Endodermal cell (in vitro differentiated cells): ENCODE measurements at regions not wholly inside any gene's neighbourhood (a gene's known extent, or its start where the extent isn't known, plus 50 kb on each side); places are given as distances from the start of the nearest gene placed in this dataset.
"Not testable (repeated sequence)": the region's sequence is repeated elsewhere in the genome, so short reads cannot be mapped to it uniquely, and the experiment has no call there.

Experiments
- DNase-seq: peaks from one replicate; pipeline ENCODE4 v3.0.0-alpha.2; 2017
- H3K27ac ChIP-seq: 2 replicates; pipeline ENCODE4 v1.5.1; 2013; ENCODE audit warnings: mild to moderate bottlenecking, low read depth, low read length, moderate library complexity
- H3K27me3 ChIP-seq: 2 replicates; pipeline ENCODE4 v1.6.1; 2013; ENCODE audit warnings: mild to moderate bottlenecking, low read length, moderate library complexity; ENCODE audit not compliant: insufficient read depth, control insufficient read depth, poor library complexity, severe bottlenecking
- H3K36me3 ChIP-seq: 2 replicates; pipeline ENCODE4 v1.7.0; 2013; ENCODE audit warnings: mild to moderate bottlenecking, low read length, moderate library complexity; ENCODE audit not compliant: control insufficient read depth, insufficient read depth
- H3K4me1 ChIP-seq: one replicate; pipeline ENCODE4 v1.7.0; 2013; ENCODE audit warnings: low read length; ENCODE audit not compliant: control insufficient read depth, insufficient read depth
- H3K4me3 ChIP-seq: 2 replicates; pipeline ENCODE4 v1.5.1; 2013; ENCODE audit warnings: mild to moderate bottlenecking, low read length, moderate library complexity
- H3K9ac ChIP-seq: 2 replicates; pipeline ENCODE4 v1.6.1; 2013; ENCODE audit warnings: mild to moderate bottlenecking, low read length, moderate library complexity; ENCODE audit not compliant: poor library complexity, severe bottlenecking; ENCODE audit errors: extremely low read depth
- H3K9me3 ChIP-seq: 2 replicates; pipeline ENCODE4 v1.6.1; 2013; ENCODE audit warnings: mild to moderate bottlenecking, low read length, moderate library complexity; ENCODE audit not compliant: control insufficient read depth
- H3K27ac Mint-ChIP-seq: 2 replicates; pipeline ENCODE4 v1.8.0; 2020; ENCODE audit warnings: mixed read lengths
- H3K27me3 Mint-ChIP-seq: 2 replicates; pipeline ENCODE4 v1.8.0; 2021; ENCODE audit warnings: mild to moderate bottlenecking, mixed read lengths; ENCODE audit not compliant: insufficient read depth
- H3K36me3 Mint-ChIP-seq: 2 replicates; pipeline ENCODE4 v1.8.0; 2020; ENCODE audit warnings: low read depth, mixed read lengths
- H3K4me1 Mint-ChIP-seq: 2 replicates; pipeline ENCODE4 v1.8.0; 2020; ENCODE audit warnings: mixed read lengths
- H3K4me3 Mint-ChIP-seq: 2 replicates; pipeline ENCODE4 v1.8.0; 2020; ENCODE audit warnings: mild to moderate bottlenecking, moderate library complexity, mixed read lengths
- H3K9me3 Mint-ChIP-seq: 2 replicates; pipeline ENCODE4 v1.8.0; 2020; ENCODE audit warnings: mild to moderate bottlenecking, mixed read lengths
- WGBS, 2 experiments: methylation state at CpG; one replicate each; pipeline versions ENCODE4 v1.1.5 to v1.1.7; 2013; ENCODE audit warnings: missing lambda C conversion rate in 2 of 2, mixed read lengths in 1 of 2; ENCODE audit not compliant: insufficient coverage in 1 of 2, insufficient read length in 1 of 2; 5-methylcytosine and 5-hydroxymethylcytosine counted together
- TF ChIP-seq, protein P1 (sequence below): fragments of 200-600 bp; sonication (generic); conservative IDR thresholded peaks from 2 replicates; pipeline ENCODE4 v1.5.0; 2021; ENCODE audit warnings: antibody characterized with exemption, mild to moderate bottlenecking

DNA sequence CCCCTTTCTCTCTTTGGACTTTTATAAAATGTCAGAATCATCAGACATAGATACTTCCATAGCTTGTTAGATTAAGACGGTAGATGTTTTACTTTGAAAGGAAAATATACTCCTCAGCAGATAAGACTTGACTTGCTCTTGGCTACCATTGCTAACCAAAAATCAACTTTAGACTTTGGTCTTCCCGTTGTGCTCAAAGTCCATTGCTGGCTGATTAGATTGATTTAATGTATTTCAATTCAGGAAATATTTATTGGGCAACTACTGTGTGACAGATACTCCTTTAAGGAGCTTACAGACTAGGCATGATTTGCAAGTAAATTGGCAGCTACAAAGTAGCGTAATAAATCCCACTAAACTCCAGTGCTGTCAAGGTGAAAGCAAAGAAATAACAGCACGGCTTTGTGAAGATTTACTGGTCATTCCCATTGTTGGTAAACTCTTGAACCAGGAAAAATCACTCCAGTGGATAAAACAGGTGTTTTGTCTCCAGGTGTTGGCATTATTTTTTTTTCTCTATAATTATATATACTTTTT is 95.7 kb upstream of the ARMC3 start:
- 93 to 94% methylated on average over 3 to 4 of the region's 4 CpGs for WGBS, 2 experiments
- Mint-ChIP-seq H3K9me3 (no peaks in the 10 kb centered on the region), H3K4me3 (no peak overlapping the region), H3K27ac (no peak overlapping the region), H3K4me1 (no peaks in the 10 kb centered on the region), H3K27me3 (no peaks in the 10 kb centered on the region), H3K36me3 (no peaks in the 10 kb centered on the region)
- Histone ChIP-seq H3K27me3 (no peaks in the 10 kb centered on the region), H3K36me3 (no peaks in the 10 kb centered on the region), H3K27ac (no peak overlapping the region), H3K4me1 (no peaks in the 10 kb centered on the region), H3K9ac (no peak overlapping the region), H3K4me3 (no peak overlapping the region), H3K9me3 (no peaks in the 10 kb centered on the region)
- TF ChIP-seq, protein P1, sequence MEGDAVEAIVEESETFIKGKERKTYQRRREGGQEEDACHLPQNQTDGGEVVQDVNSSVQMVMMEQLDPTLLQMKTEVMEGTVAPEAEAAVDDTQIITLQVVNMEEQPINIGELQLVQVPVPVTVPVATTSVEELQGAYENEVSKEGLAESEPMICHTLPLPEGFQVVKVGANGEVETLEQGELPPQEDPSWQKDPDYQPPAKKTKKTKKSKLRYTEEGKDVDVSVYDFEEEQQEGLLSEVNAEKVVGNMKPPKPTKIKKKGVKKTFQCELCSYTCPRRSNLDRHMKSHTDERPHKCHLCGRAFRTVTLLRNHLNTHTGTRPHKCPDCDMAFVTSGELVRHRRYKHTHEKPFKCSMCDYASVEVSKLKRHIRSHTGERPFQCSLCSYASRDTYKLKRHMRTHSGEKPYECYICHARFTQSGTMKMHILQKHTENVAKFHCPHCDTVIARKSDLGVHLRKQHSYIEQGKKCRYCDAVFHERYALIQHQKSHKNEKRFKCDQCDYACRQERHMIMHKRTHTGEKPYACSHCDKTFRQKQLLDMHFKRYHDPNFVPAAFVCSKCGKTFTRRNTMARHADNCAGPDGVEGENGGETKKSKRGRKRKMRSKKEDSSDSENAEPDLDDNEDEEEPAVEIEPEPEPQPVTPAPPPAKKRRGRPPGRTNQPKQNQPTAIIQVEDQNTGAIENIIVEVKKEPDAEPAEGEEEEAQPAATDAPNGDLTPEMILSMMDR: no peak
- DNase-seq: no peak

DNA sequence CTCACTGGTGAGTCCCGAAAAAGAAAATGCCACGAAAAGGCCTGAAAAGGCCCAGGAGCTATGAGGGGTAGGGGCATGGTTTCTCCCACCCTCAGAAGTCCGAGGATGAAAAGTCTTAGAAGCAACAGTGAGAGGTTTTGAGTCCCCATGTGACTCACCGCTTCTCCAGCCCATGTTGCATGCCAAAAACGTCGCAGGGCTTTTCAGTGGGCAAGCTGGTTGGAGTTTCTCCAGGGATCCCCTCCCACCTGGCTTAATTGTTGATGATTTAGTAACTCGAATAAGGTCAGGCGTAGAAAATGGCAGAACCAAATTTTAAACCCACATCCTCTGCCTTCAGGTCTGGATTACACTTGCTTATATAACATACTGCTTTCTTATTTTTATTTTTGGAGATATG is 96.3 kb upstream of the ARMC3 start:
- no peaks in the 10 kb centered on the region for H3K4me1 Mint-ChIP-seq
- no peak overlapping the region for H3K9ac ChIP-seq
- no peaks in the 10 kb centered on the region for H3K36me3 Mint-ChIP-seq
- H3K27me3 ChIP-seq: no peaks in the 10 kb centered on the region
- WGBS, 2 experiments: 88 to 90% methylated on average over 7 to 8 of the region's 8 CpGs
- H3K4me3 Mint-ChIP-seq: no peak overlapping the region
- H3K9me3 ChIP-seq: no peaks in the 10 kb centered on the region
- no peaks in the 10 kb centered on the region for H3K9me3 Mint-ChIP-seq
- DNase-seq: no peak
- no peak overlapping the region for H3K27ac Mint-ChIP-seq
- H3K4me1 ChIP-seq: no peaks in the 10 kb centered on the region
- no peaks in the 10 kb centered on the region for H3K27me3 Mint-ChIP-seq
- H3K4me3 ChIP-seq: no peak overlapping the region
- TF ChIP-seq, protein P1: no peak
- H3K27ac ChIP-seq: no peak overlapping the region
- no peaks in the 10 kb centered on the region for H3K36me3 ChIP-seq

GRCh38 chr10:22828712-22829111 is 99.1 kb upstream of the ARMC3 start:
- not testable (repeated sequence) for H3K4me1 Mint-ChIP-seq, H3K27me3 Mint-ChIP-seq, H3K36me3 ChIP-seq, H3K9me3 Mint-ChIP-seq, H3K4me1 ChIP-seq, H3K9ac ChIP-seq, H3K27ac ChIP-seq, H3K9me3 ChIP-seq, H3K4me3 Mint-ChIP-seq, DNase-seq, H3K4me3 ChIP-seq, H3K27me3 ChIP-seq, H3K36me3 Mint-ChIP-seq, H3K27ac Mint-ChIP-seq

- H3K27ac Mint-ChIP-seq: no peak overlapping the region
- Histone ChIP-seq H3K9ac (no peak overlapping the region), H3K27me3 (no peaks in the 10 kb centered on the region), H3K27ac (no peak overlapping the region), H3K4me1 (no peaks in the 10 kb centered on the region), H3K36me3 (no peaks in the 10 kb centered on the region), H3K4me3 (no peak overlapping the region), H3K9me3 (no peaks in the 10 kb centered on the region)
- no peaks in the 10 kb centered on the region for H3K4me1 Mint-ChIP-seq
- peak; percentile 66 for DNase-seq
- peaks cover 2% of the 10 kb centered on the region for H3K9me3 Mint-ChIP-seq
- no peaks in the 10 kb centered on the region for H3K27me3 Mint-ChIP-seq
- TF ChIP-seq, protein P1: no peak
- H3K4me3 Mint-ChIP-seq: no peak overlapping the region
- H3K36me3 Mint-ChIP-seq: no peaks in the 10 kb centered on the region
- 86 to 90% methylated on average over 2 to 6 of the region's 6 CpGs for WGBS, 2 experiments
Measured at GRCh38 chr10:22825841-22826240, 102.0 kb upstream of the ARMC3 start.
